Activated T-helper 1 cell treated with anti-CD3 and anti-CD28 coated beads, Interleukin-12 subunit alpha, Interleukin-12 subunit beta, Interleukin-2, Interleukin-4 antibody, amounts not matched to agents 30 ng/mL and 10 ng/mL and 1 ng/mL, durations not matched to agents 14 hours and 24 hours and 36 hours (primary cell): ENCODE measurements at regions not wholly inside any gene's neighbourhood (a gene's known extent, or its start where the extent isn't known, plus 50 kb on each side); places are given as distances from the start of the nearest gene placed in this dataset.

Experiments
- DNase-seq: peaks from one replicate; pipeline ENCODE4 v3.0.0; 2021; ENCODE audit warnings: low spot score
- H3K27ac Mint-ChIP-seq: one replicate; pipeline ENCODE4 v1.8.0; 2021; ENCODE audit warnings: mild to moderate bottlenecking, mixed read lengths
- H3K27me3 Mint-ChIP-seq: one replicate; pipeline ENCODE4 v1.8.0; 2022; ENCODE audit warnings: mild to moderate bottlenecking, moderate library complexity, mixed read lengths; ENCODE audit not compliant: insufficient read depth
- H3K36me3 Mint-ChIP-seq: one replicate; pipeline ENCODE4 v1.8.0; 2021; ENCODE audit warnings: low read depth, mixed read lengths
- H3K4me1 Mint-ChIP-seq: one replicate; pipeline ENCODE4 v1.8.0; 2021; ENCODE audit warnings: low read depth, mixed read lengths
- H3K4me3 Mint-ChIP-seq: one replicate; pipeline ENCODE4 v1.8.0; 2021; ENCODE audit warnings: mild to moderate bottlenecking, moderate library complexity, mixed read lengths
- H3K9me3 Mint-ChIP-seq: one replicate; pipeline ENCODE4 v1.8.0; 2021; ENCODE audit warnings: mixed read lengths
- intact Hi-C: fragments of 100-400 bp; cut with micrococcal nuclease; formaldehyde crosslinking; loops from one replicate; pipeline ENCODE4 v1.15.1; 2024

DNA sequence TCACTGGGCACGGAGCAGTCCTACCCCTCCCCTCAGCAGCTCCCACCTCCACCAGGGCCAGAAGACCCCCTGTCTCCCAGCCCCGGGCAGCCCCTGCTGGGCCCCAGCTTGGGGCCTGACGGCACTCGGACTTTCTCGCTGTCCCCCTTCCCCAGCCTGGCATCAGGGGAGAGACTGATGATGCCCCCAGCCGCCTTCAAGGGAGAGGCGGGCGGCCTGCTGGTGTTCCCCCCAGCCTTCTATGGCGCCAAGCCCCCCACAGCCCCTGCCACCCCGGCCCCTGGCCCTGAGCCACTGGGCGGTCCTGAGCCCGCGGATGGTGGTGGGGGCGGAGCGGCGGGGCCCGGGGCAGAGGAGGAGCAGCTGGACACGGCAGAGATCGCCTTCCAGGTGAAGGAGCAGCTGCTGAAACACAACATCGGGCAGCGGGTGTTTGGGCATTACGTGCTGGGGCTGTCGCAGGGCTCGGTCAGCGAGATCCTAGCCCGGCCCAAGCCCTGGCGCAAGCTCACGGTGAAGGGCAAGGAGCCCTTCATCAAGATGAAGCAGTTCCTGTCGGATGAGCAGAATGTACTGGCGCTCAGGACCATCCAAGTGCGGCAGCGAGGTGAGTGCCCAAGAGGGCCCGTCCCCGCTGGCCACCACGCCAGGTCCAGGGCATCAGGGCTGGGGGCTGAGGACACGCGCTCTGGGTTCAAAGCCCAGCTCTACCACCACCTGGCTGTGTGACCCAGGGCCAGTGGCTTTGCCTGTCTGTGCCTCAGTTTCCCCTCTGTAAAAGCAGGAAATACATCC lies 58.6 kb downstream of the PHETA1 start:
- no peak overlapping the region for H3K27ac Mint-ChIP-seq
- H3K4me3 Mint-ChIP-seq, result no peak overlapping the region
- no peak for DNase-seq
- peaks cover 4% of the 10 kb centered on the region for H3K36me3 Mint-ChIP-seq
- peaks cover 11% of the 10 kb centered on the region for H3K9me3 Mint-ChIP-seq
- intact Hi-C loops, result no loop called here
- peaks cover 7% of the 10 kb centered on the region for H3K4me1 Mint-ChIP-seq
- peaks cover 6% of the 10 kb centered on the region for H3K27me3 Mint-ChIP-seq

DNA sequence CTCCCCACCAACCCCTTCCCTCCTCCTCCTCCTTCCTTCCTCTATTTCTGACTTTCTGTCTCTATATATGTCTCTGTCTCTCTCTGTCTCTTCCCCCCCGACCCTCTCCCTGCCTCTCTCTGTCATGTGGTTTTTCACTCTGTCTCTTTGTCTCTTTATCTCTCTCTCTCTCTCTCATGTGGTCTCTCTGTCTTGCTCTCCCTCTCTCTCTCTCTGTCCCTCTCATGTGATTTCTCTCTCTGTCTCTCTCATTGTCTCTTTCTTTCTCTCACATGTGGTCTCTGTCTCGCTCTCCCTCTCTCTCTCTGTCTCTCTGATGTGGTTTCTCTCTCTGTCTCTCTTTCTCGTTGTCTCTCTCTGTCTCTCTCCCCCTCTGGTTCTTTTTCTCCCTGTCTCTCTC lies 59.3 kb downstream of the PHETA1 start:
- Mint-ChIP-seq H3K27me3 (peaks cover 6% of the 10 kb centered on the region), H3K9me3 (peaks cover 16% of the 10 kb centered on the region), H3K36me3 (peaks cover 4% of the 10 kb centered on the region), H3K4me1 (peaks cover 7% of the 10 kb centered on the region), H3K27ac (no peak overlapping the region), H3K4me3 (no peak overlapping the region)
- DNase-seq, result no peak
- intact Hi-C loops, result no loop called here

DNA sequence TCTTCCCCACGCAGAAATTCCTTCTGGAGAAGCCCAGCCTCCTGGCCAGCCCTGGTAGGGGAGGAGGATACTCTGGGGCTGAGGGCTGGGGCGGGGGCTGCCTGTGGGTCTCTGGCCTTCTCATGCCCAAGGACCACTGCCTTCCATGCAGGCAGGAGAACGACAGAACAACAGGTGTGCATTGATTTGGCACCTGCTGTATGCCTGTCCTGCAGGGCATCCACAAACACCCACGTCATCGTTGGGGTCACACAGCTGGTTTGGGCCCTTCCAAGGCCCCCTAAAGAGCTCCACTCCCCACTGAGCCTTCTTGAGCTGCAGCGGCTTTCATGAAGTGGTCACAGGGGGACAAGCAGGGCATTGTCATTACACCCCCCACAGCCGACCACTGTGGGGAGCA lies 60.4 kb downstream of the PHETA1 start:
- H3K4me3 Mint-ChIP-seq, result no peak overlapping the region
- H3K27ac Mint-ChIP-seq, result no peak overlapping the region
- peaks cover 4% of the 10 kb centered on the region for H3K36me3 Mint-ChIP-seq
- DNase-seq, result no peak
- peaks cover under 1% of the 10 kb centered on the region for H3K4me1 Mint-ChIP-seq
- H3K9me3 Mint-ChIP-seq, result peaks cover 23% of the 10 kb centered on the region
- H3K27me3 Mint-ChIP-seq, result peaks cover 2% of the 10 kb centered on the region
- intact Hi-C loops, result no loop called here

DNA sequence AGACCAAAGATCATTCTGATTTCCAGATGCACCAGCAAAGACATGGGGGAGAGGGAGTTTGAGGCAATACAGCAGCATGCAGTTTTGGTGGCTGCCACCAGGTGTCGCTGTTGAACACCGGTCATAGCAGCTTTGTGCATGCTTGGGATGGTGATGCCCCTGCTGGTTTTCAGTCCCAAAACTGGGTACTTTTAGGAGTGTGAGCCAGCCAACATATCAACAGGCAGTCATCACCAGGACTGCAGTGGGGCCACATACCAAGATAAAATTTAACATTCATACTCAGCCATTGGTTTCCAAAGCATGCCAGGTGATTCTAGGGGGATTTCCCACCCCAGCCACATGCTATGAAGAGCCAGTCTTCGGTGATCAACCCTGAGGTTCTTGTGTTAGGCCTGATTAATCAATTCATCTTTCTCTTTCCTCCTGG lies 64.2 kb downstream of the PHETA1 start:
- no peak for DNase-seq
- H3K9me3 Mint-ChIP-seq, result peaks cover 21% of the 10 kb centered on the region
- no peaks in the 10 kb centered on the region for H3K4me1 Mint-ChIP-seq
- H3K4me3 Mint-ChIP-seq, result no peak overlapping the region
- H3K27me3 Mint-ChIP-seq, result peaks cover 2% of the 10 kb centered on the region
- intact Hi-C loops, result no loop called here
- no peak overlapping the region for H3K27ac Mint-ChIP-seq
- peaks cover 4% of the 10 kb centered on the region for H3K36me3 Mint-ChIP-seq

DNA sequence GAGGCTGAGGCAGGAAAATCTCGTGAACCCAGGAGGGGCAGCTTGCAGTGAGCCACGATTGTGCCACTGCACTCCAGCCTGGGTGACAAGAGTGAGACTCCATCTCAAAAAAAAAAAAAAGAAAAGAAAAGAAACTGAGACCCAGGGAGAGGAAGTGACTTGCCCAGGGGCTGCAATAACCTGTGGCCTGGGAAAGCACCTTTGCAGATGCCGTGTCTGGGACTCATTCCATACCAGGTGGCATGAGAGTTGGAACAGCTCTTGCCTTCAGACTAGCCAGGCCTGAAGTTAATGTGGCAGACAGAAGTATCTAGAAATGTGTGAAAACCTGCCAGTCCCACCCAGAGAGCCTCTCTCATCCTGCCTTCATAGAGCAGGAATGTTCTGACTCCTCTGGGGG lies 65.4 kb downstream of the PHETA1 start:
- no peak for DNase-seq
- H3K27ac Mint-ChIP-seq, result no peak overlapping the region
- intact Hi-C loops, result no loop called here
- H3K4me1 Mint-ChIP-seq, result no peaks in the 10 kb centered on the region
- peaks cover 2% of the 10 kb centered on the region for H3K36me3 Mint-ChIP-seq
- no peak overlapping the region for H3K4me3 Mint-ChIP-seq
- H3K9me3 Mint-ChIP-seq, result peaks cover 19% of the 10 kb centered on the region
- no peaks in the 10 kb centered on the region for H3K27me3 Mint-ChIP-seq

DNA sequence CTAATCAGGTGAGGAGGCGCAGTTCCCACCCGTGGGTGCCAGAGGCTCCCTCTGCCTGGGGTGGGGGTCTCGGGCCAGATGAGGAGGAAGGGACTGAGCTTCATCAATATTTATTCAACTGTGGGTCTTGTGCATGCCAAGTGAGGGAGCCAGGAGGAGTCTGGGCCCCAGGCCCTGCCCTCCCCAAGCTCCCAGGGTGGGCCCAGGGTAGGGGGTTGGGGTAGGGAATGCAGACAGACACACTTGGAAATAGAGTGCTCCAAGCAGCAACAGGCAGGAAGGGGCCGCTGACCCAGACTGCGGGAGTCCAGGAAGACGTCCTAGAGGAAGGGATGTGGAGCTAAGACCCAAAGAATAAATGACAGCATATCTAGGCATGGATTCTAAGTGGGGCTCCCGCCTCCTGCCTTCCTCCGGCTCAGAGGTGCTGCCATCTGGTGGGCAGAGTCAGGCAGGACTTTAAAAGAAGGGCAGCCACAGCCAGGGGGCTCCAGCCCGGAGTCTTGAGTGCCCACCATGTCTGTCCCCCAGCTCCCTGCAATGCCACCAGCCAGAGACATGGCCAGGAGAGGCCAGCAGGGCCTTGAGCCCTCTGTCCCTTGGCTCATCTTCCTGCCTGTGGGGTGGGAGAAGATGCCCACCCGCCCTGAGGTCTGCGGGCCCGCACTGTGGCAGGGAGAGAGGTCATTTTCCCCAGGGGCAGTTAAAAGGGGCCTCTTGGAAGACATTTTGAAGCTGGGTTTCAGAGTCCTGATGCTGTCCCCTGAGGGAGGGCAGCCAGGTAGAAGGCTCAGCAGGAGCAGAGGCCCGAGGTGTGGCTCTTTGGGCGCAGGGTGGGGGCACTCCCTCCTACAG lies 70.1 kb downstream of the PHETA1 start:
- Mint-ChIP-seq H3K27ac (no peak overlapping the region), H3K27me3 (no peaks in the 10 kb centered on the region), H3K36me3 (no peaks in the 10 kb centered on the region), H3K9me3 (no peaks in the 10 kb centered on the region), H3K4me1 (no peaks in the 10 kb centered on the region), H3K4me3 (no peak overlapping the region)
- intact Hi-C loops, result loop anchor here (5.0 kb wide), 1 partner anchor 362 kb away; no protein-coding TSS in a partner anchor
- peak; percentile 5 for DNase-seq

DNA sequence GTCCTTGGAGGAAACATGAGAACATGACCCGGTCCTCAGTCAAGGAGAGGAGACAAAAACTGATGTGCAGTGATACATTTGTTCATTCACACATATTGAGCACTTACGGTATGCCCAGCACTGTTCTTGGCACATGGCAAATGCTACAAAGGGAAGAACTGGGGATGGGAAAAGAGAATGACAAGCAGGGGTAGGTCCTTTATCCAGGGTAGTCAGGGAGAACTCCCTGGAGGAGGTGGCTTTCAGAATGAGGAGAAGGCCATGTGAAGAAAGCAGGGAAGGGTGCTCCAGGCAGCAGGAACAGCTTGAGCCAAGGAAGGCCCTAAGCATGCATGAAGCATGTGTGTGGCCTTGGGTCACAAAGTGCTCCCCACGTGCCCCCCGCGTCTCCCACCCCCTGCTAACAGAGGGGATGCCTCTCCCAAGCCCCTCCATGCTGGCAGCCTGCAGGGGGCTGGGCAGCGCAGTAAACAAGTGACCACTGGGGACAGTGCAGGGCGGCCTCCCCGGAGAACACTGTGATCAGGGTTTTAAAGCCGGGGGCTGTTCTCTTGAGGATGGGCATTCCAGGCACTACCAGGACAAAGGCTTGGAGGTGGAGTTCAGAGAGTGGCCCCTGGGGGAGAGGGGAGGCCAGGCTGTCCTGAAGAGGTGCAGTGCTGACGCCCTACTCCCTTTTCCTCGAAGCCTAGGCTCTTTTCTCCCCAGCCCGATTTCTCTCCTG lies 71.0 kb downstream of the PHETA1 start:
- H3K27ac Mint-ChIP-seq, result no peak overlapping the region
- H3K27me3 Mint-ChIP-seq, result no peaks in the 10 kb centered on the region
- H3K4me3 Mint-ChIP-seq, result no peak overlapping the region
- no peaks in the 10 kb centered on the region for H3K9me3 Mint-ChIP-seq
- DNase-seq, result no peak
- no peaks in the 10 kb centered on the region for H3K36me3 Mint-ChIP-seq
- intact Hi-C loops, result loop anchor here (5.0 kb wide), 1 partner anchor 361 kb away; no protein-coding TSS in a partner anchor
- H3K4me1 Mint-ChIP-seq, result no peaks in the 10 kb centered on the region

DNA sequence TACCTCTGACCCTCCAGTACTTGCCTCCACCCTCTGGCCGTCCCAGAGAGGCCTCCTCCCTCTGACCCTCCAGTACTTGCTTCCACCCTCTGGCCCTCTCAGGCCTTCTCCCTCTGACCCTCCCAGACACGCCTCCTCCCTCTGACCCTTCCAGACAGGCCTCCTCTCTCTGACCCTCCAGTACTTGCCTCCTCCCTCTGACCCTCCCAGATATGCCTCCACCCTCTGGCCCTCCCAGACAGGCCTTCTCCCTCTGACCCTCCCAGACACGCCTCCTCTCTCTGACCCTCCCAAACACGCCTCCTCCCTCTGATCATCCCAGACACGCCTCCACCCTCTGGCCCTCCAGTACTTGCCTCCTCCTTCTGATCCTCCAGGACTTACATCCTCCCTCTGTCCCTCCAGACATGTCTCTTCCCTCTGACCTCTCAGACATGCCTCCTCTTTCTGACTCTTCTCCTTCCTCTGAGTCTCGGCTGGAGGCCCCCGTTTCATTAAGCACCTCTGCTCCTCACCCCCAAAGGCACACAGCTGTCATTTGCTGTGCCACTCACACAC lies 71.9 kb downstream of the PHETA1 start:
- no peaks in the 10 kb centered on the region for H3K27me3 Mint-ChIP-seq
- no peaks in the 10 kb centered on the region for H3K4me1 Mint-ChIP-seq
- DNase-seq, result no peak
- no peaks in the 10 kb centered on the region for H3K36me3 Mint-ChIP-seq
- H3K4me3 Mint-ChIP-seq, result no peak overlapping the region
- intact Hi-C loops, result loop anchor here (5.0 kb wide), 1 partner anchor 360 kb away; no protein-coding TSS in a partner anchor
- no peak overlapping the region for H3K27ac Mint-ChIP-seq
- H3K9me3 Mint-ChIP-seq, result peaks cover 3% of the 10 kb centered on the region

DNA sequence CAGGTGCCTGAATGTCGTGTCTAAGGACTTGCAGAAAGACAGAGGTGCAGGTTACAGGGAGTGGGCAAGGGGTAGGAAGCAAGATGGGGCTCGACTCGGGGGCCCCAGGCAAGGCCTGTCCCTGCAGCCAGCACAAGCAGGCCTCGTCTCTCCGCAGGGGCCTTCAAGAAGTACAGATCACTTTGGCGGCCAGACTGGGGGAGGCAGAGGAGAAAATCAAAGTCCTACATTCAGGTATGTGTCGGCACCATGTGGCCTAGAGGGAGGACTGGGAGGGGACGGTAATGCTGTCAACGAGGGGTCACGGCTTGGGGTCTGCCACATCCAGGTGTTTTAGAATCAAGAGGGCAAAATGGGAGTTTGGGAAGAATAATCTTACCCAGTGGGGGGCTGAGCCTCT lies 73.7 kb downstream of the PHETA1 start:
- Mint-ChIP-seq H3K4me1 (no peaks in the 10 kb centered on the region), H3K27me3 (no peaks in the 10 kb centered on the region)
- intact Hi-C loops, result loop anchor here (5.0 kb wide), 1 partner anchor 358 kb away; no protein-coding TSS in a partner anchor

DNA sequence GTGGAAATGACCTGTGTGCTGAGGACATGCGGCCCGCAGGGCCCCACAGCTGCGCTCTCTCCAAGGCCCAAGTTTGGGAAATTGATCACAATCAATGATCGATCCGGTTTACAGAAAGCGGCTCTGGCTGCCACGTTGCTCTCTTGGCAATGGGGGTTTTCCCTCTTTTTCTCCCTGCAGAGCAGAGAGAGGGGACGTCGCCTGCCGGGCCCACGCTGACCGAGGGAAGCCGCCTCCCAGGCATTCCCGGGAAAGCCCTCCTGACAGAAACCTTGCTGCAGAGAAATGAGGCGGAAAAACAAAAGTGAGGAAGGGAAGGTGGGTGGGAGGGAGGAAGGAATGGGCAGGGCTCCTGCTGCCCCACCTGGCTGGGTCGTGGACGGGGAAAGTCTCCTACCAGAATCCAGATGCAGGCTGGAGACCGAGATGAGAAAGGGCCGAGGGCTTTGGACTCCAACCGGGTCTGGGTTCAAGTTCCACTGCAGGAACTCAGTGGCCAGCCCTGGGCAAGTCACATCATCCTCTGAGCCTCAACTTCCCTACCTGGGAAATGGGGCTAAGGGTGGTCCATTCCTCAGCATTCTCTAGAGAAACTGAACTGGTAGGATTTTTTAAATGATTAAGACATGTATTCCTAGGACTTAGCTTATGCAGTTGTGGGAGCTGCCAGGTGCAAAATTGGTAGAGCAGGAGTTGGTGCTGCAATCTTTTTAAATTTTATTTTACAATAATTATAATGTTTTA lies 75.5 kb downstream of the PHETA1 start:
- H3K27ac Mint-ChIP-seq, result no peak overlapping the region
- H3K9me3 Mint-ChIP-seq, result peaks cover 3% of the 10 kb centered on the region
- no peaks in the 10 kb centered on the region for H3K36me3 Mint-ChIP-seq
- no peaks in the 10 kb centered on the region for H3K4me1 Mint-ChIP-seq
- no peak overlapping the region for H3K4me3 Mint-ChIP-seq
- H3K27me3 Mint-ChIP-seq, result no peaks in the 10 kb centered on the region
- DNase-seq, result no peak
- intact Hi-C loops, result no loop called here

More for the DNA sequence above, 73.7 kb downstream of the PHETA1 start:
- DNase-seq, result no peak
- H3K9me3 Mint-ChIP-seq, result peaks cover 3% of the 10 kb centered on the region
- no peak overlapping the region for H3K4me3 Mint-ChIP-seq
- H3K36me3 Mint-ChIP-seq, result no peaks in the 10 kb centered on the region
- no peak overlapping the region for H3K27ac Mint-ChIP-seq

DNA sequence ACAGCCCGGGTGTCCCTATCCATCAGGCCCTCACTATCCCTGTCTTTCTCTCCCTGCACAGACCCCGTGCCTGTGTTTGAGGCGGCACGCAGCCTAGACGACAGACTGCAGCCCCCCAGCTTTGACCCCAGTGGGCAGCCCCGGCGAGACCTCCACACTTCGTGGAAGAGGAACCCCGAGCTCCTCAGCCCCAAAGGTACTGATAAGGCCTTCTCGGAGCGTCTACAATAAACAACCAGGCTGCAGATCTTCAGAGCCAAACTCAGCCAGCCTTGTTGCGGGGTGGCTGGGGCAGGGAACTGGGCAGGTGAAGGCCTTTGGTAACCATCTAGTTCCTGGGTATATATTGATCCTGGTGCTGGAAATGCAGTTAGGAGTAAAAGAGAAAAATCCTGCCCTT lies 77.5 kb downstream of the PHETA1 start:
- no peak overlapping the region for H3K27ac Mint-ChIP-seq
- H3K36me3 Mint-ChIP-seq, result no peaks in the 10 kb centered on the region
- H3K27me3 Mint-ChIP-seq, result no peaks in the 10 kb centered on the region
- H3K4me3 Mint-ChIP-seq, result no peak overlapping the region
- no peak for DNase-seq
- intact Hi-C loops, result no loop called here
- H3K4me1 Mint-ChIP-seq, result no peaks in the 10 kb centered on the region
- peaks cover 3% of the 10 kb centered on the region for H3K9me3 Mint-ChIP-seq

DNA sequence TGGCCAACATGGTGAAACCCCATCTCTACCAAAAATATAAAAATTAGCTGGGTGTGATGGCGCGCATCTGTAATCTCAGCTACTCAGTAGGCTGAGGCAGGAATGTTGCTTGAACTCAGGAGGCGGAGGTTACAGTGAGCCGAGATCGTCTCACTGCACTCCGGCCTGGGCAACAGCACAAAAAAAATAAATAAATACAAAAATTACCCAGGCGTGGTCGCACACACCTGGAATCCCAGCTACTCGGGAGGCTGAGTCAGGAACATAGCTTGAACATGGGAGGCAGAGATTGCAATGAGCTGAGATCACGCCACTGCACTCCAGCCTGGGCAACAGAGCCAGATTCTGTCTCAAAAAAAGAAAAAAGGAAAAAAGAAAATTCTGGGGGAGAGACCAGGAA lies 80.1 kb downstream of the PHETA1 start:
- peaks cover 3% of the 10 kb centered on the region for H3K9me3 Mint-ChIP-seq
- intact Hi-C loops, result no loop called here
- H3K27ac Mint-ChIP-seq, result no peak overlapping the region
- no peaks in the 10 kb centered on the region for H3K27me3 Mint-ChIP-seq
- H3K4me1 Mint-ChIP-seq, result no peaks in the 10 kb centered on the region
- H3K4me3 Mint-ChIP-seq, result no peak overlapping the region
- DNase-seq, result no peak
- H3K36me3 Mint-ChIP-seq, result no peaks in the 10 kb centered on the region
